ENCODE measurements at regions not wholly inside any gene's neighbourhood (a gene's known extent, or its start where the extent isn't known, plus 50 kb on each side); places are given as distances from the start of the nearest gene placed in this dataset.
"Not testable (repeated sequence)": the region's sequence is repeated elsewhere in the genome, so short reads cannot be mapped to it uniquely, and the experiment has no call there.

- Histone ChIP-seq H3K36me3 (ENCODE audit: low read depth) (no peaks in the 10 kb centered on the region), H3K4me2 (no peak overlapping the region), H3K9me3 (ENCODE audit: insufficient read depth, low read depth) (0 out of 2 replicates have a peak, but pooled peaks cover 4% of the 10 kb centered on the region), H3K27me3 (ENCODE audit: insufficient read depth, low read depth) (no peaks in the 10 kb centered on the region), H4K20me1 (ENCODE audit: insufficient read depth) (no peaks in the 10 kb centered on the region), H3K79me2 (ENCODE audit: low read depth) (no peaks in the 10 kb centered on the region), H3K4me1 (replicated peaks; ENCODE audit: insufficient read depth) (no peaks in the 10 kb centered on the region), H2AFZ (no peak overlapping the region), H3K9me2 (ENCODE audit: insufficient read depth) (no peaks in the 10 kb centered on the region), H3K4me3 (no peak overlapping the region), H3F3A (ENCODE audit: insufficient read depth, low read depth) (no peaks in the 10 kb centered on the region), H3K27ac (no peak overlapping the region)
- intact Hi-C loops (cut with micrococcal nuclease; ENCODE audit: unreplicated experiment) = no loop called here
- CTCF ChIA-PET = no interaction called here
- POLR2A ChIA-PET (ENCODE audit: unreplicated experiment) = no interaction called here
- no peak for DNase-seq
- no TSS peak for BruUV-seq (replicated peaks)
- TF ChIP-seq, protein P1, sequence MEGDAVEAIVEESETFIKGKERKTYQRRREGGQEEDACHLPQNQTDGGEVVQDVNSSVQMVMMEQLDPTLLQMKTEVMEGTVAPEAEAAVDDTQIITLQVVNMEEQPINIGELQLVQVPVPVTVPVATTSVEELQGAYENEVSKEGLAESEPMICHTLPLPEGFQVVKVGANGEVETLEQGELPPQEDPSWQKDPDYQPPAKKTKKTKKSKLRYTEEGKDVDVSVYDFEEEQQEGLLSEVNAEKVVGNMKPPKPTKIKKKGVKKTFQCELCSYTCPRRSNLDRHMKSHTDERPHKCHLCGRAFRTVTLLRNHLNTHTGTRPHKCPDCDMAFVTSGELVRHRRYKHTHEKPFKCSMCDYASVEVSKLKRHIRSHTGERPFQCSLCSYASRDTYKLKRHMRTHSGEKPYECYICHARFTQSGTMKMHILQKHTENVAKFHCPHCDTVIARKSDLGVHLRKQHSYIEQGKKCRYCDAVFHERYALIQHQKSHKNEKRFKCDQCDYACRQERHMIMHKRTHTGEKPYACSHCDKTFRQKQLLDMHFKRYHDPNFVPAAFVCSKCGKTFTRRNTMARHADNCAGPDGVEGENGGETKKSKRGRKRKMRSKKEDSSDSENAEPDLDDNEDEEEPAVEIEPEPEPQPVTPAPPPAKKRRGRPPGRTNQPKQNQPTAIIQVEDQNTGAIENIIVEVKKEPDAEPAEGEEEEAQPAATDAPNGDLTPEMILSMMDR (conservative IDR thresholded peaks at IDR 0.05) = no peak
- TF ChIP-seq EZH2 (IDR thresholded peaks at IDR 0.05; ENCODE audit: low read depth) = no peak
Measured at GRCh38 chr1:78269591-78269990, 221.2 kb upstream of the PTGFR start.

DNA sequence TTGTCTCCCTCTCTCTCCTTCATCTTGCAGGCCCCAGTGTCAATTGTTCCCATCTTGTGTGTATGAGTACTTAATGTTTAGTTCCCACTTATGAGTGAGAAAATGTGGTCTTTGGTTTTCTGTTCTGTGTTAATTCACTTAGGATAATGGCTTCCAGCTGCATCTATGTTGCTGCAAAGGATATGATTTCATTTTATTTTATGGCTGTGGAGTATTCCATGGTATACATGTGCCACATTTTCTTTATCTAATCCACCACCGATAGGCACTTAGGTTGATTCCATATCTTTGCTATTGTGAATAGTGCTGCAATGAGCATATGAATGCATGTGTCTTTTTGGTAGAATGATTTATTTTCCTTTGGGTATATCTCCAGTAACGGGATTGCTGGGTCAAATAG, 219.4 kb upstream of the PTGFR start:
- H3F3A ChIP-seq (ENCODE audit: insufficient read depth, low read depth); BruUV-seq (replicated peaks); DNase-seq; H3K79me2 ChIP-seq (ENCODE audit: low read depth); H3K4me3 ChIP-seq; H3K9me3 ChIP-seq (ENCODE audit: insufficient read depth, low read depth); intact Hi-C loops (cut with micrococcal nuclease; ENCODE audit: unreplicated experiment); H3K27ac ChIP-seq; H3K9me2 ChIP-seq (ENCODE audit: insufficient read depth); POLR2A ChIA-PET (ENCODE audit: unreplicated experiment); H3K36me3 ChIP-seq (ENCODE audit: low read depth); H3K4me2 ChIP-seq; H3K27me3 ChIP-seq (ENCODE audit: insufficient read depth, low read depth); H4K20me1 ChIP-seq (ENCODE audit: insufficient read depth); CTCF ChIA-PET; H3K4me1 ChIP-seq (replicated peaks; ENCODE audit: insufficient read depth); H2AFZ ChIP-seq: not testable (repeated sequence)

DNA sequence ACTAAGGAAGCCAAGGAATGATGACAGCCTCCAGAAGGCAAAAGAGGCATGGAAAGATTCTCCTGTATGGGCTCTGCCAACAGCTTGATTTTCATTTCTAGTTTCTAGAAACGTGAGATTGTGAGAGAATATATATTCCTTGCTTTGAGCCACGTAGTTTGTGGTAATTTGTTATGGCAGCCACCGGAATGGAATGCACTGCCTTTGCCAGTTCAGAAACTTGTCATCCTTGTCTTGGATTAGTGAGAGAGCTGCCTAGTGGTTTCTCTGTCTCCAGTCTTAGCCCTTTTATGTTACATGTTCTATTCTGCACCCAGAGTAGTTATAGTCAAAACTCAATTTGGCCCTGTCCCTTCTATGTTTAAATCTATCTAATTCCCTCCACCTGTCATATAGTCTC, 216.0 kb upstream of the PTGFR start:
- H3K27ac ChIP-seq = no peak overlapping the region
- no peak overlapping the region for H3K4me2 ChIP-seq
- intact Hi-C loops (cut with micrococcal nuclease; ENCODE audit: unreplicated experiment) = no loop called here
- DNase-seq = no peak
- H4K20me1 ChIP-seq (ENCODE audit: insufficient read depth) = no peaks in the 10 kb centered on the region
- H3K9me3 ChIP-seq (ENCODE audit: insufficient read depth, low read depth) = 0 out of 2 replicates have a peak, but pooled peaks cover 6% of the 10 kb centered on the region
- no peaks in the 10 kb centered on the region for H3K27me3 ChIP-seq (ENCODE audit: insufficient read depth, low read depth)
- H3K4me1 ChIP-seq (replicated peaks; ENCODE audit: insufficient read depth) = peaks cover 22% of the 10 kb centered on the region
- no peak overlapping the region for H2AFZ ChIP-seq
- TF ChIP-seq, protein P1 (conservative IDR thresholded peaks at IDR 0.05) = no peak
- no peak for TF ChIP-seq EZH2 (IDR thresholded peaks at IDR 0.05; ENCODE audit: low read depth)
- POLR2A ChIA-PET (ENCODE audit: unreplicated experiment) = no interaction called here
- H3K36me3 ChIP-seq (ENCODE audit: low read depth) = no peaks in the 10 kb centered on the region
- H3K79me2 ChIP-seq (ENCODE audit: low read depth) = no peaks in the 10 kb centered on the region
- no TSS peak for BruUV-seq (replicated peaks)
- H3K9me2 ChIP-seq (ENCODE audit: insufficient read depth) = no peaks in the 10 kb centered on the region
- H3K4me3 ChIP-seq = no peak overlapping the region
- CTCF ChIA-PET = no interaction called here
- H3F3A ChIP-seq (ENCODE audit: insufficient read depth, low read depth) = 0 out of 2 replicates have a peak, but pooled peaks cover 3% of the 10 kb centered on the region

DNA sequence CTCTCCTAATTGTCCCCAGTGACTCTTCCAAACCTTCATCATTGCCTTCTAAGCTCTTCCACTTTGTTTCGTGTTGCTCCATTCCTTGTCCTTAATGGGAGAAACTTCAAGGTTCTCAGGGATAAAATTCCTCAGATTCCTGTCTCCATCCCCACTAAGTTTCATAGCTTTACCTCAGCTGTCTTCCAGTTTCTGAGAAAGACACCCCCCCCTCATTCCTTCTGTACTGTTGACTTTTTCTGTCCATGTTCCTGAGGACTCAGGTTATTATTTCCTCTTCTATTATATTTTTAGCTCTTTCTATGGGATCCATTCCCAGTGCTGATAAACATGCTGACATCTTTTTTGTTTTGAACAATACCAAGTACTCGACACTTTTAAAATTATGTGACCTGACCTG, 215.3 kb upstream of the PTGFR start:
- no peak for TF ChIP-seq EZH2 (IDR thresholded peaks at IDR 0.05; ENCODE audit: low read depth)
- TF ChIP-seq, protein P1 (conservative IDR thresholded peaks at IDR 0.05) = no peak
- 0 out of 2 replicates have a peak, but pooled peaks cover 3% of the 10 kb centered on the region for H3F3A ChIP-seq (ENCODE audit: insufficient read depth, low read depth)
- DNase-seq = no peak
- H4K20me1 ChIP-seq (ENCODE audit: insufficient read depth) = no peaks in the 10 kb centered on the region
- H3K9me3 ChIP-seq (ENCODE audit: insufficient read depth, low read depth) = 0 out of 2 replicates have a peak, but pooled peaks cover 6% of the 10 kb centered on the region
- peaks cover 22% of the 10 kb centered on the region for H3K4me1 ChIP-seq (replicated peaks; ENCODE audit: insufficient read depth)
- no peaks in the 10 kb centered on the region for H3K79me2 ChIP-seq (ENCODE audit: low read depth)
- BruUV-seq (replicated peaks) = no TSS peak
- no peak overlapping the region for H3K4me2 ChIP-seq
- no peaks in the 10 kb centered on the region for H3K9me2 ChIP-seq (ENCODE audit: insufficient read depth)
- POLR2A ChIA-PET (ENCODE audit: unreplicated experiment) = no interaction called here
- intact Hi-C loops (cut with micrococcal nuclease; ENCODE audit: unreplicated experiment) = no loop called here
- CTCF ChIA-PET = no interaction called here
- no peak overlapping the region for H3K4me3 ChIP-seq
- H3K36me3 ChIP-seq (ENCODE audit: low read depth) = no peaks in the 10 kb centered on the region
- H3K27ac ChIP-seq = no peak overlapping the region
- no peaks in the 10 kb centered on the region for H3K27me3 ChIP-seq (ENCODE audit: insufficient read depth, low read depth)
- H2AFZ ChIP-seq = no peak overlapping the region

Measured in PC-9 (cell line).